IMR-90 (cell line): ENCODE measurements at regions not wholly inside any gene's neighbourhood (a gene's known extent, or its start where the extent isn't known, plus 50 kb on each side); places are given as distances from the start of the nearest gene placed in this dataset.

Experiments used
- ATAC-seq: fragments of 200-7000 bp; cut with Tn5 transposase; 2 replicates; pipeline ENCODE4 v1.9.1; 2020; ENCODE audit warnings: low read depth, mild to moderate bottlenecking, moderate library complexity
- BruUV-seq: library from RNA; stranded (reverse); fragments of 400-500 nt; replicated peaks from 2 replicates; lab custom pipeline; 2021; lab: Mats Ljungman, UMichigan
- CTCF ChIA-PET: fragments of 300-600 bp; formaldehyde crosslinking; extraction: SDS; loops from one replicate; lab custom pipeline; 2021; ENCODE audit warnings: antibody characterized with exemption; lab: Yijun Ruan, JAX
- POLR2A ChIA-PET: fragments of 300-600 bp; sonication (Branson Sonifier 250); formaldehyde crosslinking; loops from one replicate; lab custom pipeline; 2022; ENCODE audit warnings: antibody characterized with exemption; ENCODE audit not compliant: unreplicated experiment; lab: Charles Lee
- DNase-seq: peaks from one replicate; pipeline ENCODE4 v3.0.0; 2013
- H2AFZ ChIP-seq: replicated peaks from 2 replicates; pipeline ENCODE3; 2013; ENCODE audit warnings: low read length, mild to moderate bottlenecking; ENCODE audit not compliant: poor library complexity
- H2AK5ac ChIP-seq: 2 replicates; pipeline ENCODE4 v1.6.1; 2013; ENCODE audit warnings: low read depth, low read length, inconsistent platforms
- H2AK9ac ChIP-seq: replicated peaks from 2 replicates; pipeline ENCODE3; 2013; ENCODE audit warnings: mild to moderate bottlenecking, low read depth, low read length, moderate library complexity; ENCODE audit not compliant: poor library complexity
- H2BK120ac ChIP-seq: 2 replicates; pipeline ENCODE4 v1.6.1; 2013; ENCODE audit warnings: low read depth, low read length, inconsistent platforms
- H2BK15ac ChIP-seq: 3 replicates; pipeline ENCODE4 v1.6.1; 2013; ENCODE audit warnings: low read depth, low read length, inconsistent platforms
- H2BK20ac ChIP-seq: 2 replicates; pipeline ENCODE4 v1.6.1; 2013; ENCODE audit warnings: low read depth, mild to moderate bottlenecking, inconsistent platforms, low read length, moderate library complexity
- H2BK5ac ChIP-seq: 2 replicates; pipeline ENCODE4 v1.6.1; 2013; ENCODE audit warnings: mild to moderate bottlenecking, low read depth, low read length, inconsistent platforms; ENCODE audit not compliant: poor library complexity, severe bottlenecking
- H3K14ac ChIP-seq: replicated peaks from 2 replicates; pipeline ENCODE4 v1.6.1; 2013; ENCODE audit warnings: low read depth, low read length, inconsistent platforms
- H3K18ac ChIP-seq: 2 replicates; pipeline ENCODE4 v1.6.1; 2013; ENCODE audit warnings: low read depth, low read length, control low read depth
- H3K23ac ChIP-seq: 2 replicates; pipeline ENCODE4 v1.6.1; 2013; ENCODE audit warnings: low read depth, low read length, inconsistent platforms
- H3K27ac ChIP-seq: 2 replicates; pipeline ENCODE4 v1.5.1; 2013; ENCODE audit warnings: mild to moderate bottlenecking, control low read depth, low read length; ENCODE audit not compliant: insufficient read depth
- H3K27me3 ChIP-seq: 2 replicates; pipeline ENCODE4 v1.6.1; 2013; ENCODE audit warnings: low read length; ENCODE audit not compliant: control insufficient read depth, insufficient read depth
- H3K36me3 ChIP-seq: 2 replicates; pipeline ENCODE4 v1.6.1; 2013; ENCODE audit warnings: low read length, mixed read lengths; ENCODE audit not compliant: control insufficient read depth, insufficient read depth
- H3K4ac ChIP-seq: 2 replicates; pipeline ENCODE4 v1.6.1; 2013; ENCODE audit warnings: low read depth, low read length, inconsistent platforms
- H3K4me1 ChIP-seq: 2 replicates; pipeline ENCODE4 v1.6.1; 2013; ENCODE audit warnings: low read length, mixed read lengths; ENCODE audit not compliant: control insufficient read depth, insufficient read depth
- H3K4me2 ChIP-seq: 2 replicates; pipeline ENCODE4 v1.6.1; 2013; ENCODE audit warnings: low read depth, mild to moderate bottlenecking, control low read depth, low read length, moderate library complexity
- H3K4me3 ChIP-seq: 2 replicates; pipeline ENCODE4 v1.5.1; 2013; ENCODE audit warnings: low read depth, mild to moderate bottlenecking, control low read depth, low read length, moderate library complexity; ENCODE audit not compliant: insufficient read depth
- H3K56ac ChIP-seq: 2 replicates; pipeline ENCODE4 v1.6.1; 2013; ENCODE audit warnings: low read length, inconsistent platforms; ENCODE audit not compliant: insufficient read depth; ENCODE audit errors: extremely low read depth
- H3K79me1 ChIP-seq, 2 experiments: 2 replicates each; pipeline ENCODE4 v1.6.1; 2013; ENCODE audit warnings: low read length in 2 of 2, inconsistent platforms in 1 of 2, low read depth in 1 of 2
- H3K9ac ChIP-seq: 2 replicates; pipeline ENCODE4 v1.6.1; 2013; ENCODE audit warnings: low read depth, low read length, control low read depth
- H3K9me1 ChIP-seq: 2 replicates; pipeline ENCODE4 v1.6.1; 2013; ENCODE audit warnings: low read length, inconsistent platforms; ENCODE audit not compliant: insufficient read depth
- H3K9me3 ChIP-seq: 2 replicates; pipeline ENCODE4 v1.6.1; 2013; ENCODE audit warnings: low read length; ENCODE audit not compliant: control insufficient read depth, insufficient read depth
- H4K20me1 ChIP-seq: 2 replicates; pipeline ENCODE4 v1.6.1; 2013; ENCODE audit warnings: low read length, inconsistent platforms; ENCODE audit not compliant: insufficient read depth
- H4K5ac ChIP-seq: 2 replicates; pipeline ENCODE4 v1.6.1; 2013; ENCODE audit warnings: mild to moderate bottlenecking, low read depth, low read length, control low read depth
- H4K8ac ChIP-seq, 2 experiments: 2 replicates each; pipeline ENCODE4 v1.6.1; 2013; ENCODE audit warnings: low read depth in 2 of 2, low read length in 2 of 2, control low read depth in 1 of 2, inconsistent platforms in 1 of 2
- H4K91ac ChIP-seq: 2 replicates; pipeline ENCODE4 v1.6.1; 2013; ENCODE audit warnings: low read depth, low read length, inconsistent platforms; ENCODE audit not compliant: insufficient read depth
- BHLHE40 ChIP-seq: fragments of 150-350 bp; IDR thresholded peaks from 2 replicates; pipeline ENCODE4 v1.6.1; 2016; ENCODE audit warnings: mild to moderate bottlenecking, low read depth, low read length
- CHD1 ChIP-seq: IDR thresholded peaks from 2 replicates; pipeline ENCODE4 v1.6.1; 2012; ENCODE audit warnings: low read depth, low read length, improper control_type of control experiment
- CTCF ChIP-seq: conservative IDR thresholded peaks from 2 replicates; pipeline ENCODE4 v1.5.1; 2012; ENCODE audit warnings: mild to moderate bottlenecking, low read depth, low read length, improper control_type of control experiment
- ELK1 ChIP-seq: fragments of 150-350 bp; IDR thresholded peaks from 2 replicates; pipeline ENCODE4 v1.6.1; 2016; ENCODE audit warnings: low read depth, mild to moderate bottlenecking, low read length, moderate library complexity, borderline replicate concordance
- FOS ChIP-seq: fragments of 150-350 bp; IDR thresholded peaks from 2 replicates; pipeline ENCODE4 v1.6.1; 2016; ENCODE audit warnings: low read depth, low read length
- MAFK ChIP-seq: IDR thresholded peaks from 2 replicates; pipeline ENCODE4 v1.6.1; 2012; ENCODE audit warnings: low read depth, low read length, improper control_type of control experiment
- POLR2A ChIP-seq: IDR thresholded peaks from 2 replicates; pipeline ENCODE4 v1.6.1; 2012; ENCODE audit warnings: mild to moderate bottlenecking, low read depth, low read length
- RAD21 ChIP-seq: IDR thresholded peaks from 2 replicates; pipeline ENCODE4 v1.6.1; 2012; ENCODE audit warnings: low read length, improper control_type of control experiment
- RCOR1 ChIP-seq: IDR thresholded peaks from 2 replicates; pipeline ENCODE4 v1.6.1; 2012; ENCODE audit warnings: mild to moderate bottlenecking, low read length, improper control_type of control experiment; ENCODE audit not compliant: insufficient replicate concordance
- SMC3 ChIP-seq: fragments of 150-350 bp; IDR thresholded peaks from 2 replicates; pipeline ENCODE4 v1.6.1; 2016; ENCODE audit warnings: low read depth, mild to moderate bottlenecking, antibody characterized with exemption, low read length, moderate library complexity
- WGBS, 2 experiments: methylation state at CpG; one replicate each; pipeline versions ENCODE4 v1.1.5 to v1.1.7; 2013; ENCODE audit warnings: missing lambda C conversion rate in 2 of 2; ENCODE audit not compliant: insufficient read length in 1 of 2; ENCODE audit errors: extremely low coverage in 2 of 2; 5-methylcytosine and 5-hydroxymethylcytosine counted together
- dilution Hi-C: fragments of 300-500 bp; cut with HindIII; formaldehyde crosslinking; loops from one replicate; pipeline ENCODE4 v1.14.3; 2018; ENCODE audit warnings: low sequenced_read_pairs; ENCODE audit not compliant: unreplicated experiment
- in situ Hi-C: fragments of 300-500 bp; cut with MboI; formaldehyde crosslinking; loops from 3 replicates; pipeline ENCODE4 v1.14.3; 2019; ENCODE audit warnings: low sequenced_read_pairs, inconsistent platforms, mixed read lengths
- intact Hi-C: fragments of 100-400 bp; cut with micrococcal nuclease; formaldehyde crosslinking; loops from 2 replicates; pipeline ENCODE4 v1.10.0; 2022

- Histone ChIP-seq H3K14ac (no peak overlapping the region), H3K4me3 (no peak overlapping the region), H2BK15ac (no peak overlapping the region), H3K4me2 (no peak overlapping the region), H2AK9ac (no peak overlapping the region), H3K23ac (no peak overlapping the region), H2BK120ac (no peak overlapping the region), H2AFZ (no peak overlapping the region), H4K8ac (no peak overlapping the region), H3K9me3 (no peaks in the 10 kb centered on the region), H4K5ac (no peak overlapping the region), H3K56ac (no peak overlapping the region), H2BK5ac (no peak overlapping the region), H3K18ac (no peak overlapping the region), H3K27me3 (no peaks in the 10 kb centered on the region), H2AK5ac (no peak overlapping the region), H3K27ac (no peak overlapping the region), H2BK20ac (no peak overlapping the region), H4K91ac (no peak overlapping the region), H3K4ac (no peak overlapping the region), H3K9me1 (no peaks in the 10 kb centered on the region), H3K4me1 (no peaks in the 10 kb centered on the region), H3K79me1 (no peaks in the 10 kb centered on the region), H3K9ac (no peak overlapping the region), H3K36me3 (no peaks in the 10 kb centered on the region), H4K20me1 (no peaks in the 10 kb centered on the region)
- no peak for TF ChIP-seq CHD1
- no peak for TF ChIP-seq SMC3
- no peak for TF ChIP-seq BHLHE40
- no peak for TF ChIP-seq CTCF
- no peak for TF ChIP-seq RAD21
- TF ChIP-seq POLR2A = no peak
- TF ChIP-seq RCOR1 = no peak
- no peak for TF ChIP-seq ELK1
- TF ChIP-seq FOS = no peak
- TF ChIP-seq MAFK = no peak
- ATAC-seq = no peak
- BruUV-seq = no TSS peak
- dilution Hi-C loops = no loop called here
- CTCF ChIA-PET = no interaction called here
- in situ Hi-C loops = no loop called here
- no peak for DNase-seq
- POLR2A ChIA-PET = no interaction called here
- 80% methylated on average over 1 of the region's 4 CpGs; no CpG with 5 or more reads in 1 of the 2 experiments for WGBS, 2 experiments
- intact Hi-C loops = loop anchor here (10.0 kb wide), 1 partner anchor 190 kb away; no protein-coding TSS in a partner anchor
These were observed 392.9 kb downstream of the IPMK start for GRCh38 chr10:57874810-57875209.
